DND-41 (cell line): ENCODE measurements at regions not wholly inside any gene's neighbourhood (a gene's known extent, or its start where the extent isn't known, plus 50 kb on each side); places are given as distances from the start of the nearest gene placed in this dataset.

ENCODE experiments used
- ATAC-seq: fragments of 200-7000 bp; cut with Tn5 transposase; 3 replicates; pipeline ENCODE4 v1.9.1; 2021; ENCODE audit warnings: low read depth; ENCODE audit not compliant: insufficient read depth
- DNase-seq: peaks from one replicate; pipeline ENCODE4 v3.0.0-alpha.2; 2020
- H2AFZ ChIP-seq: 2 replicates; pipeline ENCODE4 v1.6.0; 2012; ENCODE audit warnings: low read depth, low read length
- H3K27ac ChIP-seq: 2 replicates; pipeline ENCODE4 v1.5.1; 2012; ENCODE audit warnings: low read length, inconsistent platforms
- H3K27me3 ChIP-seq: fragments of 200-600 bp; sonication (generic); 2 replicates; pipeline ENCODE4 v1.6.0; 2012; ENCODE audit warnings: low read length, mild to moderate bottlenecking, inconsistent platforms; ENCODE audit not compliant: insufficient read depth, poor library complexity
- H3K36me3 ChIP-seq: 2 replicates; pipeline ENCODE4 v1.5.1; 2012; ENCODE audit warnings: low read length, inconsistent platforms; ENCODE audit not compliant: insufficient read depth
- H3K4me1 ChIP-seq: 2 replicates; pipeline ENCODE4 v1.5.1; 2012; ENCODE audit warnings: mild to moderate bottlenecking, low read length; ENCODE audit not compliant: insufficient read depth
- H3K4me2 ChIP-seq: 2 replicates; pipeline ENCODE4 v1.6.0; 2012; ENCODE audit warnings: mild to moderate bottlenecking, moderate library complexity, low read length, inconsistent platforms; ENCODE audit not compliant: insufficient read depth
- H3K4me3 ChIP-seq, 2 experiments: fragments of 200-600 bp in 1 of 2; shearing (Covaris generic) in 1 of 2; 2 replicates each; pipeline ENCODE4 v1.5.1; 2012 to 2016; ENCODE audit warnings: inconsistent platforms in 2 of 2, low read length in 2 of 2, mild to moderate bottlenecking in 2 of 2, low read depth in 1 of 2, moderate library complexity in 1 of 2
- H3K79me2 ChIP-seq: 2 replicates; pipeline ENCODE4 v1.6.0; 2012; ENCODE audit warnings: low read length, inconsistent platforms; ENCODE audit not compliant: insufficient read depth
- H3K9ac ChIP-seq: 2 replicates; pipeline ENCODE4 v1.6.0; 2012; ENCODE audit warnings: low read depth, mild to moderate bottlenecking, inconsistent platforms, low read length, moderate library complexity
- H3K9me3 ChIP-seq: 2 replicates; pipeline ENCODE4 v1.5.1; 2012; ENCODE audit warnings: low read length, moderate library complexity, mild to moderate bottlenecking, inconsistent platforms; ENCODE audit not compliant: insufficient read depth, severe bottlenecking
- H4K20me1 ChIP-seq: 2 replicates; pipeline ENCODE4 v1.6.0; 2012; ENCODE audit warnings: low read length; ENCODE audit not compliant: insufficient read depth
- EZH2 ChIP-seq: IDR thresholded peaks from 3 replicates; pipeline ENCODE4 v1.6.1; 2012; ENCODE audit warnings: borderline replicate concordance, low read depth, mild to moderate bottlenecking, moderate library complexity, low read length, inconsistent platforms; ENCODE audit not compliant: severe bottlenecking
- TF ChIP-seq, protein P1 (sequence below): IDR thresholded peaks from 2 replicates; pipeline ENCODE4 v1.5.1; 2012; ENCODE audit warnings: borderline replicate concordance, low read length, moderate library complexity, mild to moderate bottlenecking; ENCODE audit not compliant: poor library complexity, severe bottlenecking; ENCODE audit errors: extremely low read depth

DNA sequence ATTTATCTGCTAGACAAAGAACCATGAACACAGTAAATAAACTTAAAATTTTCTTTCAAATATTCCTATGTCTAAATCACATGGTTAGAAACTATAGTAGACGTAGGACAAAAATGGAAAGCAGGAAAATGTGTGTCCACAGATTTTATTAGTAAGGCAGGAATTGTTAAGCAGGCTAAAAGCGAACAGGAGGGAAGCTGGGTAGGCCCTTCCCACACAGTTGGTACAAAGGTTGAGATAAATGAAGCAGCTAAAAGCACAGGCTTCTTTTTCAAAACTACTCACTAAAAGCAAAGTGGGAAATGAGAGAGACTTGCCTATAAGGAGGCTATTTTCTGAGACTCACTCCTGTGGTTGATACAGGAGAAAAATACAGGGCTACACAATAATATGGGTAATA, 108.1 kb upstream of the PABPC4L start:
- no peak for TF ChIP-seq EZH2
- TF ChIP-seq, protein P1, sequence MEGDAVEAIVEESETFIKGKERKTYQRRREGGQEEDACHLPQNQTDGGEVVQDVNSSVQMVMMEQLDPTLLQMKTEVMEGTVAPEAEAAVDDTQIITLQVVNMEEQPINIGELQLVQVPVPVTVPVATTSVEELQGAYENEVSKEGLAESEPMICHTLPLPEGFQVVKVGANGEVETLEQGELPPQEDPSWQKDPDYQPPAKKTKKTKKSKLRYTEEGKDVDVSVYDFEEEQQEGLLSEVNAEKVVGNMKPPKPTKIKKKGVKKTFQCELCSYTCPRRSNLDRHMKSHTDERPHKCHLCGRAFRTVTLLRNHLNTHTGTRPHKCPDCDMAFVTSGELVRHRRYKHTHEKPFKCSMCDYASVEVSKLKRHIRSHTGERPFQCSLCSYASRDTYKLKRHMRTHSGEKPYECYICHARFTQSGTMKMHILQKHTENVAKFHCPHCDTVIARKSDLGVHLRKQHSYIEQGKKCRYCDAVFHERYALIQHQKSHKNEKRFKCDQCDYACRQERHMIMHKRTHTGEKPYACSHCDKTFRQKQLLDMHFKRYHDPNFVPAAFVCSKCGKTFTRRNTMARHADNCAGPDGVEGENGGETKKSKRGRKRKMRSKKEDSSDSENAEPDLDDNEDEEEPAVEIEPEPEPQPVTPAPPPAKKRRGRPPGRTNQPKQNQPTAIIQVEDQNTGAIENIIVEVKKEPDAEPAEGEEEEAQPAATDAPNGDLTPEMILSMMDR = no peak
- H2AFZ ChIP-seq = peak overlapping the region; percentile 42; the same call in 1 of the 2 replicates

DNA sequence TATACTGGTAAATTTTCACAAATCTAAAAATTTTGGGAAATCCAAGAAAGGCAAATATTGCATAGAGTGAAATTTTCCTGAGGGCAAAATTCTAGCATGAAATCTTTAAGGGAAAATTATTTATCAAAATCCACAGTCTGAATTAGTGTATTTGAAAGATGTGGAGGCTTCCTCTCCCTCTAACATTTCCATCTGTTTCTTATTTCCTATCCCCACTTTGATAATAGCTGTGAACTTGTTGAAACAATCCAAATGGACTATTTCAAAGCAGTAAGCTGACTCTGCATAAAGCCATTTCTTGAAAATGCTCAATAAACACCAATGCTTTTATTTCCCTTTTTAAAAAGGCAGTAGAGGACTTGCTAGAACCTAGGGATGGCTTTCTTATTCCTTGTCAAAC, 107.3 kb upstream of the PABPC4L start:
- no peaks in the 10 kb centered on the region for H3K36me3 ChIP-seq
- H3K4me1 ChIP-seq = no peaks in the 10 kb centered on the region
- H3K9me3 ChIP-seq = no peaks in the 10 kb centered on the region
- H3K27ac ChIP-seq = no peak overlapping the region
- H4K20me1 ChIP-seq = no peaks in the 10 kb centered on the region
- DNase-seq = no peak
- no peak for TF ChIP-seq EZH2
- TF ChIP-seq, protein P1 = no peak
- no peak overlapping the region for H2AFZ ChIP-seq
- H3K4me2 ChIP-seq = no peak overlapping the region
- no peak overlapping the region for H3K9ac ChIP-seq
- no peaks in the 10 kb centered on the region for H3K79me2 ChIP-seq
- no peak overlapping the region for H3K4me3 ChIP-seq
- no peak for ATAC-seq
- H3K27me3 ChIP-seq = no peaks in the 10 kb centered on the region

More for the DNA sequence above, 108.1 kb upstream of the PABPC4L start:
- no peak overlapping the region for H3K4me2 ChIP-seq
- H3K4me3 ChIP-seq = no peak overlapping the region
- H3K27me3 ChIP-seq = no peaks in the 10 kb centered on the region
- DNase-seq = no peak
- no peak overlapping the region for H3K27ac ChIP-seq
- no peaks in the 10 kb centered on the region for H3K4me1 ChIP-seq
- H3K79me2 ChIP-seq = no peaks in the 10 kb centered on the region
- H3K9ac ChIP-seq = no peak overlapping the region
- no peak for ATAC-seq
- H4K20me1 ChIP-seq = no peaks in the 10 kb centered on the region
- no peaks in the 10 kb centered on the region for H3K36me3 ChIP-seq
- H3K9me3 ChIP-seq = no peaks in the 10 kb centered on the region

DNA sequence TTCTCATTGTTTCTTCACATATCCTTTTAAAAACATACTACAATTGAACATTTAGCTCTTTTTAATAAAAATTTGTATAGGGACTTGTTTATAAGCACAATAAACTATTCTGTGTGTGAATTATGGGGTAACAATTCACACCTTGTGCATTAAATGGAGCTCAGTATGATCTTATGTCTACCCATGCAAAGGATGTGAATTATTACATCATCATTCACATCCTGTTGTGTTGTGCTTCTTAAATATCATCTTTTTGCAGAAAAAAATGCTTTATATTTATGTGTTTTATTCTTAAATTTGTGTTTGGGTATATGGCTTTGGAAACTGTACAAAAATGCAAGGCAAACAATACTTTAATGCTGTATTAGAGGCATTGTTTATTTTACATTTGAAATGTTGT, 96.7 kb upstream of the PABPC4L start:
- ATAC-seq = peak; percentile 66
- no peaks in the 10 kb centered on the region for H3K9me3 ChIP-seq
- H3K4me3 ChIP-seq = no peak overlapping the region
- peak overlapping the region; percentile 13; the same call in 1 of the 2 replicates for H3K9ac ChIP-seq
- peaks cover 25% of the 10 kb centered on the region for H3K4me1 ChIP-seq
- no peaks in the 10 kb centered on the region for H4K20me1 ChIP-seq
- no peak for DNase-seq
- H2AFZ ChIP-seq = peak overlapping the region; percentile 71; the same call in 1 of the 2 replicates
- H3K4me2 ChIP-seq = no peak overlapping the region
- H3K27ac ChIP-seq = peak overlapping the region; percentile 51; the same call in 1 of the 2 replicates
- TF ChIP-seq, protein P1 = no peak
- no peaks in the 10 kb centered on the region for H3K36me3 ChIP-seq
- no peaks in the 10 kb centered on the region for H3K79me2 ChIP-seq
- no peaks in the 10 kb centered on the region for H3K27me3 ChIP-seq

DNA sequence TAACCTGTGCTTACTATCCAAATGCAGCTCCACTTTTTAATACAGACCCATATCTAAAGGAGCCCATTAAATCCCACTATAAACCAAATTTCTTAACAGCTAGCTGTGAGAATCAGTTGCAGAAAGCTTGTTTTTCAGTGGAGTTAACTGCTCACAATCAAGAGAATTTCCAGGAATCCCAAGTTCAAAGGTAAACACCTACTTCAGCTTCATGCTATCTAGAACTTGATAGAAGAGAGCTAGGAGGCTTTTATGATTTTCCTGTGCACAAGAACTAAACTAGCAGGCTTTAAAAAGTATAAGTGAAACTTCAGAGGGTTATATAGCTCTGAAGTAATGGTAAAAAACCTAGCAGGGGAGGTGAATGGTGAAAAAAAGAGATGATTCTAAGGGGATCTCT, 96.2 kb upstream of the PABPC4L start:
- peaks cover 25% of the 10 kb centered on the region for H3K4me1 ChIP-seq
- H4K20me1 ChIP-seq = no peaks in the 10 kb centered on the region
- H3K9me3 ChIP-seq = no peaks in the 10 kb centered on the region
- H3K79me2 ChIP-seq = no peaks in the 10 kb centered on the region
- ATAC-seq = peak; percentile 64
- H3K4me2 ChIP-seq = peak overlapping the region; percentile 6; the same call in 1 of the 2 replicates
- H3K27ac ChIP-seq = peak overlapping the region; percentile 51
- peak overlapping the region; percentile 13; the same call in 1 of the 2 replicates for H3K9ac ChIP-seq
- H2AFZ ChIP-seq = peak overlapping the region; percentile 71
- H3K4me3 ChIP-seq = no peak overlapping the region
- no peaks in the 10 kb centered on the region for H3K27me3 ChIP-seq
- DNase-seq = no peak
- no peak for TF ChIP-seq EZH2
- TF ChIP-seq, protein P1 = no peak
- no peaks in the 10 kb centered on the region for H3K36me3 ChIP-seq
